Skeletal muscle tissue (tissue), 3 donors: ENCODE measurements at regions not wholly inside any gene's neighbourhood (a gene's known extent, or its start where the extent isn't known, plus 50 kb on each side); places are given as distances from the start of the nearest gene placed in this dataset.
A peak's percentile ranks its signal among the peaks of the same experiment; 100 is the strongest.

ENCODE experiments used
- H3K27ac ChIP-seq: one replicate; pipeline ENCODE4 v1.7.0; 2013; ENCODE audit warnings: mild to moderate bottlenecking, low read depth, low read length, inconsistent platforms
- H3K27me3 ChIP-seq, 3 donors: one replicate each; pipeline ENCODE4 v1.7.0; 2013; ENCODE audit warnings: low read length in 3 of 3; ENCODE audit not compliant: control insufficient read depth in 3 of 3, insufficient read depth in 3 of 3
- H3K36me3 ChIP-seq, 3 donors: one replicate each; pipeline ENCODE4 v1.7.0; 2013; ENCODE audit warnings: low read length in 3 of 3; ENCODE audit not compliant: control insufficient read depth in 3 of 3, insufficient read depth in 3 of 3
- H3K4me1 ChIP-seq, 3 donors: one replicate each; pipeline ENCODE4 v1.7.0; 2013; ENCODE audit warnings: low read length in 3 of 3, mild to moderate bottlenecking in 3 of 3; ENCODE audit not compliant: control insufficient read depth in 3 of 3, insufficient read depth in 3 of 3
- H3K4me3 ChIP-seq, 3 donors: one replicate each; pipeline ENCODE4 v1.7.0; 2013; ENCODE audit warnings: low read length in 3 of 3
- H3K9ac ChIP-seq, 3 donors: one replicate each; pipeline ENCODE4 v1.7.0; 2013; ENCODE audit warnings: low read length in 3 of 3, mild to moderate bottlenecking in 3 of 3, moderate library complexity in 2 of 3, low read depth in 1 of 3
- H3K9me3 ChIP-seq, 3 donors: one replicate each; pipeline ENCODE4 v1.7.0; 2013; ENCODE audit warnings: low read length in 3 of 3; ENCODE audit not compliant: control insufficient read depth in 3 of 3
- donor health status: Osteomylitis.

DNA sequence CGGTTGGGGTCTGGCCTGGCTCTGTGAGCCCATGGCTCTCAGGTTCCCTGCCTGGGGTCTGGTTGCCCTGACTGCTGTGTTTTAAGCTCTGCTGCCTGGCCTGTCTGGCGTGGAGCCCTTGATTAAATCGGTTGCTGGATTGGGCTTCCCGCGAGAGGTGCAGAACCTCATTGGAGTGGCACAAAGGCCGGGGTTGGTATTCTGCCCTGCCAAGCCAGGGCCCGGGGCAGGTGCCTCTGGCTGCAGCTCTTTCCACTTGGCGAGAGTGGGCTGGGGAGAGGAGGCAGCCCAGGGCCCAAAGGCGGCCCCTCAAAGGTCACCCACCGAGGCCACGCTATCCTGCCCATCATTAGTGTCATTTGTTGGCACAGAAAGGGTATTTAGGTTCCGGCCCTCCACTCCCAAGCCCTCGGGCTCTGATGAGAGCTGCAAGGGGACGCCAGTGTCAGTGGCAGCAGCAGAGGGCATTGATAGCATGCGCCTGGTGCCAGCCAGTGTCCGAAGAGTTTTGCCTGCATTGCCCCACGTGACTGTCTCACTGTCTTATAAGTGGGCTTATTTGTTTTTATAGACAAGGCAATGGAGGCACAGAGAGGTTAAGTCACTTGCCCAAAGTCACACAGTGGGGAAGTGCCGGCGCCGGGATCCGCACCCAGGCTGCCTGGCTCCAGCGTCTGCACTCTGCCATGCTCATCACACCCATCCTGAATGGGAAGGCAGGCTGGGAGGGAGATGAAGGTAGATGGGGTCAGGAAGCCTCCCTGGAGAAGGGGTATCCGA is 68.0 kb upstream of the CIBAR2 start:
- Histone ChIP-seq H3K4me3 (no peak overlapping the region), H3K9me3 (no peaks in the 10 kb centered on the region), H3K9ac (peak overlapping the region in 1 of 3 donors; percentile 45), H3K27ac (no peak overlapping the region), H3K27me3 (no peaks in the 10 kb centered on the region), H3K4me1 (peaks cover 46 to 73% (median 63%) of the 10 kb centered on the region in 3 donors), H3K36me3 (peaks cover 5 to 10% (median 7%) of the 10 kb centered on the region in 3 donors)

DNA sequence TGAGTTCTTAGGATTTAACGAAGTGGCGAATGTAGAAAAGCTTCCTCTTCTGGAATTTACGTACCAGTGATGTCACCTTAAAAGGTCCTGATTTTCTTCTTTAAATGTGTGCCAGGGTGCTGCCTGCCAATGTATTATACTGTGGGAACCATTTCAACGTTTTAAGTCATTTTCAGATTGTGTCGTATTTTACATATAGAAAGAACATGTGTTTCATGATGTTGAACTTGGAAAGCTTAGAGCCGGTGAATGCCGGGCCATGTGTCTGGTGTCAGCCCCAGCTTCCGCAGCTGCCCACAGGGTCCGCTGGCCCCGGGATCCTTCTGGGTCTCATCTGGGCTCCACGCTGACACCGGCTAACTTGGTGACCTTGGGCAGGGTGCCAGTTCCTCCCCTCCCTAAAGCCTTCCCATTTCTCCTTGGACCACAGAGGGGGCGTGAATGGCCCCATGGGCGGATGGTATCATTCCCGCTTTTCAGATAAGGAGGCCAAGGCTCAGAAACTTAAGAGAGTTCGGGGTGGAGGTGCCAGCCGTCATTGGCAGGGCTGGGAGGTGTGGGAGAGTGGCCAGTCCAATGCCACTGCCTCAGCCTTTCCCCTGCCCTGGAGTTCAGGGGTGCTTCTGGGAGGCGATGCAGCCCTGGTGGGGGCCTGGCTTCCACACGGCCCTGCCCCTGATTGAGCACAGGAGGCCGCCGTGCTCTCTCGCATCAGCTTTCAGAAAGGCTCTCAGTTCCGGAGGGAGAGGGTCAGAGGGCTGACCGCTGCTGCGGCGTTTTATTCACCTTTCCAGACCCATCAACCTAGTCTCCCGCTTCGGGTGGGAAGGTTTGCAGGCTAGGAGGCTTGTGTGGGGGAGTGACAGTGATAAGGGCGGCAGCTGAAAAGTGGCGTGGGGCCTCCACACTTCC is 68.8 kb upstream of the CIBAR2 start:
- Histone ChIP-seq H3K9me3 (no peaks in the 10 kb centered on the region), H3K27me3 (no peaks in the 10 kb centered on the region), H3K9ac (peak overlapping the region in 1 of 3 donors; percentile 75), H3K36me3 (peaks cover 5 to 10% (median 7%) of the 10 kb centered on the region in 3 donors), H3K4me3 (no peak overlapping the region), H3K4me1 (peaks cover 48 to 73% (median 65%) of the 10 kb centered on the region in 3 donors), H3K27ac (no peak overlapping the region)

GRCh38 chr16:85181739-85182129 is 69.5 kb upstream of the CIBAR2 start:
- Histone ChIP-seq H3K9me3 (no peaks in the 10 kb centered on the region), H3K9ac (peak overlapping the region in 1 of 3 donors; percentile 75), H3K27me3 (no peaks in the 10 kb centered on the region), H3K27ac (no peak overlapping the region), H3K4me1 (peaks cover 42 to 73% (median 63%) of the 10 kb centered on the region in 3 donors), H3K36me3 (peaks cover 5 to 10% (median 7%) of the 10 kb centered on the region in 3 donors), H3K4me3 (no peak overlapping the region)

DNA sequence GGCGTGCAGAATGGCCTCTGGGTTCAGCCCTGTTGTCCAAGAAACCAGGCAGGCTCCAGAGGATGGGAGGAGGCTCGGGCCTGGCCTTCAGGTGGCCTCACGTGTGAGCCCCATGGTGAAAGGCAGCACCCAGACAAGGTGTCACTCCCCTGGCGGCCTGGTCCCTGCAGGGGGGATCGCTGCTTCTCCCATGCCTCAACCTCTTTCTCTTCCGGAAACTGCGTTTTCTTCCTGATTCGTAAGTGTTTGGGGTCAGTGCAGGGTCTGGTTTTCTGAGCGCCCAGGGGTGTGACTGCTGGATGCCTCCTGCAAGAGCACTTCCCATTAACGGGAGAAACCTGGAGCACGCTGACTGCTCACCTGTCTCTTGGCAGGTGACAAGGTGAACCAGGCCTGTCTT is 70.0 kb upstream of the CIBAR2 start:
- Histone ChIP-seq H3K36me3 (peaks cover 5 to 10% (median 7%) of the 10 kb centered on the region in 3 donors), H3K4me3 (no peak overlapping the region), H3K9ac (no peak overlapping the region), H3K27me3 (no peaks in the 10 kb centered on the region), H3K27ac (no peak overlapping the region), H3K4me1 (peaks cover 41 to 73% (median 62%) of the 10 kb centered on the region in 3 donors), H3K9me3 (no peaks in the 10 kb centered on the region)

DNA sequence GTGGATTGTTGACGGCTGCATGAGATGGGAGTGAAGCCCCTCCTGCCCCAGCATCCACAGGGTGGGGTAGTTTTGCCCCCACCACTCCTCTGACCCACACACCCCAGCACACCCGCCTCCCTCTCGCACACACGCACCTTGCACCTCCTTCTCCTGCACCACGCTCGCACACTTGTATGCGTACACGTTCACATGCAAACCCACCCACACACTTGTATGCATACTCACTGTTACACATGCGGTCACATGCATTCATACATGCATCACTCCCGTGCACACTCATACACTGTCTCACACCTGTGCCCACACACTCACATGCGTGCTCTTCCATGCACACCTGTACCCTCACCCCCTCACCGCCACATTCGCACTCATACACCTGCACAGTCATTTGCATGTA is 70.5 kb upstream of the CIBAR2 start:
- no peak overlapping the region for H3K27ac ChIP-seq
- no peaks in the 10 kb centered on the region for H3K27me3 ChIP-seq
- peaks cover 43 to 73% (median 62%) of the 10 kb centered on the region in 3 donors for H3K4me1 ChIP-seq
- peaks cover 5 to 10% (median 7%) of the 10 kb centered on the region in 3 donors for H3K36me3 ChIP-seq
- H3K4me3 ChIP-seq, result no peak overlapping the region
- no peaks in the 10 kb centered on the region for H3K9me3 ChIP-seq
- no peak overlapping the region for H3K9ac ChIP-seq

- Histone ChIP-seq H3K36me3 (peaks cover 5 to 10% (median 7%) of the 10 kb centered on the region in 3 donors), H3K9me3 (no peaks in the 10 kb centered on the region), H3K27me3 (no peaks in the 10 kb centered on the region), H3K4me1 (peaks cover 40 to 71% (median 59%) of the 10 kb centered on the region in 3 donors), H3K4me3 (no peak overlapping the region), H3K9ac (no peak overlapping the region), H3K27ac (no peak overlapping the region)
Measured at GRCh38 chr16:85183564-85183963, 71.3 kb upstream of the CIBAR2 start.

DNA sequence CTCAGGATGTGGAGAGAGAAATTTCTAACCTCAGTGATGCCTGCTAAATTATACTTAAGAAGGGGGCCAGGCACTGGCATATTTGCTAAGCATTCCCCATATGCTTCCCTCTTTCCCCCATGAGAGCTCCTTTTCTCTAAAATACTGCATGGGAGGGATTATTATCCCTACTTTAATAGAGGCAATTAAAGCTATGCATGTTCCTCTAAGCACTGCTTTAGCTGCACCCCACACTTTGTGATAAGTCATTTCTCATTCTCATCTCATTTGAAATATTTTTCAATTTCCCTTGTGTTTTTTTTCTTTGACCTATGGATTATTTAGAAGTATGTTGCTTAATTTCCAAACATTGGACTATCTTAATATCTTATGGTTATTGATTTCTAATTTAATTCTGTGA is 72.1 kb upstream of the CIBAR2 start:
- H3K4me1 ChIP-seq, result peaks cover 40 to 67% (median 57%) of the 10 kb centered on the region in 3 donors
- H3K9ac ChIP-seq, result no peak overlapping the region
- no peaks in the 10 kb centered on the region for H3K9me3 ChIP-seq
- no peak overlapping the region for H3K27ac ChIP-seq
- no peaks in the 10 kb centered on the region for H3K27me3 ChIP-seq
- H3K4me3 ChIP-seq, result no peak overlapping the region
- H3K36me3 ChIP-seq, result peaks cover 5 to 10% (median 7%) of the 10 kb centered on the region in 3 donors

DNA sequence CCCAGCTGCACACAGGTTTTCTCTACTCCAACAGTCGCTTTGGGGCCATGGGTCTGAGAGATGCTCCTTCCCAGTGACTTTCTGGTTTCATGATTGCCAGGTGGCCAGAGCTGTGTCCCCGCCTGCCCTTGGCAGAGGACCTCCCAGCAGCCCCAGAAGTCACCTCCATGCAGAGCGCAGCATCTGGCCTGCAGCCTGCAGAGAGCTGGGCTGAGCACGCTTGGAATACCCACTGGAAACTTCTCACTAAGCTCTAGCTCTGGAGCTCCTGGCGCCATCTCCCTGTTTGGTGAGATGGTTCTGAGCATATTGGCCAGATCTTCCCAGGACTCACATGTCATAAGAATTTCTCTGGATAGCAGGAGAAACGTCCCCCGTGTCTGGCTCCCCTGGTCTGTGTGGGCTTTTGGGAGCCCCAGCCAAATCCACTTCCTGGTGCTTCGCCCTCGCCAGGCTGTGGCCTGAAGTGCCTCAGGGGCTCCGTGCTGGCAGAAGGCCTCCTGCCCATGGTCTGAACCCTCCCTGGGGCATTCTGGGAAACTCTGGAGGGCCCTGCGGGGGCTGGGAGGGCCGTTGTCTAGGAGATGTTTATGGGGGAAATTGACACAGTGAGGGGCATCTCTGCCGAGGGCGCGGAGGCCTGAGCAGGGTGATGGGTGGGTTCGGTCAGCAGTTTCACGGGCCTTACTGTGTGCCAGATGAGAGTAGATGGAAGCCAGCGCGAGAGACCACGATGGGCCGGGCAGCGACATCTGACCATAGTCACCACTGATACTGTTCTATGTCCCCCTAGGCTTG is 73.2 kb upstream of the CIBAR2 start:
- Histone ChIP-seq H3K27me3 (no peaks in the 10 kb centered on the region), H3K9me3 (peaks cover 0 to 2% (median 0%) of the 10 kb centered on the region in 3 donors), H3K36me3 (peaks cover 5 to 10% (median 7%) of the 10 kb centered on the region in 3 donors), H3K27ac (peak overlapping the region; percentile 21), H3K4me3 (no peak overlapping the region), H3K4me1 (peaks cover 32 to 58% (median 53%) of the 10 kb centered on the region in 3 donors), H3K9ac (no peak overlapping the region)

- Histone ChIP-seq H3K4me1 (peaks cover 20 to 46% (median 41%) of the 10 kb centered on the region in 3 donors), H3K27ac (peak overlapping the region; percentile 75), H3K4me3 (no peak overlapping the region)
Measured at GRCh38 chr16:85187002-85187401, 74.7 kb upstream of the CIBAR2 start.

More at GRCh38 chr16:85187002-85187401, 74.7 kb upstream of the CIBAR2 start:
- Histone ChIP-seq H3K27me3 (no peaks in the 10 kb centered on the region), H3K9me3 (peaks cover 0 to 3% (median 0%) of the 10 kb centered on the region in 3 donors), H3K9ac (peak overlapping the region in 2 of 3 donors; percentile 35 to 60), H3K36me3 (peaks cover 5 to 10% (median 7%) of the 10 kb centered on the region in 3 donors)
